ENCODE measurements at regions not wholly inside any gene's neighbourhood (a gene's known extent, or its start where the extent isn't known, plus 50 kb on each side); places are given as distances from the start of the nearest gene placed in this dataset.

- CTCF ChIA-PET, result interaction anchor here (1.2 kb wide), 1 partner anchor 8 kb away, joined by 3 read pairs; no protein-coding TSS in a partner anchor
- no peak for DNase-seq (ENCODE audit: extremely low spot score)
- TF ChIP-seq CTCF (IDR thresholded peaks at IDR 0.05; ENCODE audit: control extremely low read depth, extremely low read depth, low read depth, missing control alignments), result no peak
- POLR2A ChIA-PET, result no interaction called here
Observed at GRCh38 chr9:135022191-135022870, 65.1 kb upstream of the OLFM1 start.

GRCh38 chr9:135023088-135023785 lies 64.2 kb upstream of the OLFM1 start:
- ChIA-PET POLR2A (no interaction called here), CTCF (no interaction called here)
- TF ChIP-seq CTCF (IDR thresholded peaks at IDR 0.05; ENCODE audit: control extremely low read depth, extremely low read depth, low read depth, missing control alignments), result no peak
- DNase-seq (ENCODE audit: extremely low spot score), result no peak

- TF ChIP-seq CTCF (IDR thresholded peaks at IDR 0.05; ENCODE audit: control extremely low read depth, extremely low read depth, low read depth, missing control alignments), result no peak
- ChIA-PET CTCF (interaction anchor here (0.9 kb wide), 1 partner anchor 12 kb away, joined by 3 read pairs; no protein-coding TSS in a partner anchor), POLR2A (no interaction called here)
- DNase-seq (ENCODE audit: extremely low spot score), result no peak
Observed at GRCh38 chr9:135023786-135024405, 63.6 kb upstream of the OLFM1 start.

- POLR2A ChIA-PET, result no interaction called here
- DNase-seq (ENCODE audit: extremely low spot score), result no peak
- no peak for TF ChIP-seq CTCF (IDR thresholded peaks at IDR 0.05; ENCODE audit: control extremely low read depth, extremely low read depth, low read depth, missing control alignments)
- CTCF ChIA-PET, result no interaction called here
Observed at GRCh38 chr9:135029463-135029862, 58.0 kb upstream of the OLFM1 start.

GRCh38 chr9:135029871-135030565 lies 57.5 kb upstream of the OLFM1 start:
- no peak for DNase-seq (ENCODE audit: extremely low spot score)
- POLR2A ChIA-PET, result no interaction called here
- no peak for TF ChIP-seq CTCF (IDR thresholded peaks at IDR 0.05; ENCODE audit: control extremely low read depth, extremely low read depth, low read depth, missing control alignments)
- CTCF ChIA-PET, result interaction anchor here (0.9 kb wide), 1 partner anchor 8 kb away, joined by 3 read pairs; no protein-coding TSS in a partner anchor

GRCh38 chr9:135030566-135031226 lies 56.8 kb upstream of the OLFM1 start:
- ChIA-PET CTCF (interaction anchor here (0.9 kb wide), 1 partner anchor 9 kb away, joined by 3 read pairs; no protein-coding TSS in a partner anchor), POLR2A (no interaction called here)
- no peak for TF ChIP-seq CTCF (IDR thresholded peaks at IDR 0.05; ENCODE audit: control extremely low read depth, extremely low read depth, low read depth, missing control alignments)
- DNase-seq (ENCODE audit: extremely low spot score), result no peak
